H1 (cell line): ENCODE measurements at regions not wholly inside any gene's neighbourhood (a gene's known extent, or its start where the extent isn't known, plus 50 kb on each side); places are given as distances from the start of the nearest gene placed in this dataset.

Source experiments
- CHD1 ChIP-seq: IDR thresholded peaks from 2 replicates; pipeline ENCODE4 v1.6.1; 2012; ENCODE audit warnings: low read depth, low read length, improper control_type of control experiment
- GABPA ChIP-seq: IDR thresholded peaks from 2 replicates; pipeline ENCODE4 v1.6.1; 2011; ENCODE audit warnings: mild to moderate bottlenecking, low read length, moderate library complexity, borderline replicate concordance; ENCODE audit not compliant: insufficient read depth
- HDAC2 ChIP-seq, 2 experiments: fragments of 300-600 bp in 1 of 2; sonication (generic) in 1 of 2; IDR thresholded peaks; 2 replicates each; pipeline ENCODE4 v1.6.1; 2011 to 2012; ENCODE audit warnings: low read depth in 2 of 2, low read length in 2 of 2, mild to moderate bottlenecking in 2 of 2, moderate library complexity in 2 of 2, borderline replicate concordance in 1 of 2, inconsistent platforms in 1 of 2
- KDM1A ChIP-seq: fragments of 200-600, 300-600 bp; sonication (generic); IDR thresholded peaks from 2 replicates; pipeline ENCODE4 v1.7.1; 2016; ENCODE audit warnings: mild to moderate bottlenecking, low read length, borderline replicate concordance
- POLR2AphosphoS5 ChIP-seq: IDR thresholded peaks from 2 replicates; pipeline ENCODE4 v1.6.1; 2011; ENCODE audit warnings: low read depth, low read length
- TAF1 ChIP-seq: IDR thresholded peaks from 2 replicates; pipeline ENCODE4 v1.6.1; 2011; ENCODE audit warnings: mild to moderate bottlenecking, low read depth, low read length
- TAF7 ChIP-seq: optimal IDR thresholded peaks from 2 replicates; pipeline ENCODE3; 2011; ENCODE audit warnings: low read depth, mild to moderate bottlenecking, inconsistent platforms, low read length, moderate library complexity, borderline replicate concordance

- TF ChIP-seq TAF7: no peak
- TF ChIP-seq CHD1: no peak
- TF ChIP-seq POLR2AphosphoS5: no peak
- no peak for TF ChIP-seq KDM1A
- no peak for TF ChIP-seq GABPA
- no peak for TF ChIP-seq TAF1
- no peak for TF ChIP-seq HDAC2 (IDR thresholded peaks at IDR 0.05; ENCODE audit: borderline replicate concordance in 1 of 2, low read depth in 2 of 2, low read length in 2 of 2)
These were observed 153.3 kb upstream of the ERCC6L2 start (continued) for GRCh38 chr9:95722141-95722540.
